Activated effector memory CD4-positive, alpha-beta T cell treated with Interleukin-2 at 50 U/mL for 16 hours (primary cell): ENCODE measurements at regions not wholly inside any gene's neighbourhood (a gene's known extent, or its start where the extent isn't known, plus 50 kb on each side); places are given as distances from the start of the nearest gene placed in this dataset.
"Not testable (repeated sequence)": the region's sequence is repeated elsewhere in the genome, so short reads cannot be mapped to it uniquely, and the experiment has no call there.

Source experiments
- DNase-seq: peaks from one replicate; pipeline ENCODE4 v3.0.0-alpha.2; 2020

- DNase-seq, result no peak
Measured at GRCh38 chr2:59288771-59289170, 1047.6 kb upstream of the FANCL start.

- DNase-seq, result no peak
Measured at GRCh38 chr2:59282374-59283057, 1041.4 kb upstream of the FANCL start.

GRCh38 chr2:59277671-59278070, 1036.5 kb upstream of the FANCL start:
- DNase-seq, result no peak

- DNase-seq, result no peak
Measured at GRCh38 chr2:59276917-59277316, 1035.8 kb upstream of the FANCL start.

- no peak for DNase-seq
Measured at GRCh38 chr2:59276033-59276432, 1034.9 kb upstream of the FANCL start.

- no peak for DNase-seq
Measured at GRCh38 chr2:59266453-59266852, 1025.3 kb upstream of the FANCL start.

GRCh38 chr2:59259913-59260312, 1018.8 kb upstream of the FANCL start:
- DNase-seq, result no peak

GRCh38 chr2:59256290-59256689, 1015.2 kb upstream of the FANCL start:
- DNase-seq, result no peak

GRCh38 chr2:59254279-59254678, 1013.2 kb upstream of the FANCL start:
- no peak for DNase-seq

- no peak for DNase-seq
Measured at GRCh38 chr2:59250307-59250677, 1009.2 kb upstream of the FANCL start.

- no peak for DNase-seq
Measured at GRCh38 chr2:59249441-59250306, 1008.5 kb upstream of the FANCL start.

GRCh38 chr2:59239146-59239545, 998.0 kb upstream of the FANCL start:
- DNase-seq, result no peak

- no peak for DNase-seq
Measured at GRCh38 chr2:59237311-59237710, 996.2 kb upstream of the FANCL start.

- DNase-seq, result no peak
Measured at GRCh38 chr2:59236723-59237122, 995.6 kb upstream of the FANCL start.

GRCh38 chr2:59233920-59234319, 992.8 kb upstream of the FANCL start:
- no peak for DNase-seq

GRCh38 chr2:59233448-59233847, 992.3 kb upstream of the FANCL start:
- DNase-seq, result no peak

- no peak for DNase-seq
Measured at GRCh38 chr2:59232394-59233165, 991.5 kb upstream of the FANCL start.

GRCh38 chr2:59226362-59226761, 985.2 kb upstream of the FANCL start:
- DNase-seq, result not testable (repeated sequence)

- DNase-seq, result no peak
Measured at GRCh38 chr2:59223742-59224141, 982.6 kb upstream of the FANCL start.

- DNase-seq, result no peak
Measured at GRCh38 chr2:59217360-59217759, 976.2 kb upstream of the FANCL start.

- DNase-seq, result no peak
Measured at GRCh38 chr2:59206361-59206760, 965.2 kb upstream of the FANCL start.

- DNase-seq, result no peak
Measured at GRCh38 chr2:59204040-59204439, 962.9 kb upstream of the FANCL start.

- no peak for DNase-seq
Measured at GRCh38 chr2:59196491-59196890, 955.4 kb upstream of the FANCL start.

GRCh38 chr2:59195851-59196250, 954.7 kb upstream of the FANCL start:
- DNase-seq, result no peak
